Tibial nerve (tissue), 4 donors: ENCODE measurements at regions not wholly inside any gene's neighbourhood (a gene's known extent, or its start where the extent isn't known, plus 50 kb on each side); places are given as distances from the start of the nearest gene placed in this dataset.

ENCODE experiments used
- DNase-seq, 2 donors: peaks; one replicate each; pipeline ENCODE4 v3.0.0-alpha.2; 2019; ENCODE audit warnings: low spot score in 2 of 2
- H3K27ac ChIP-seq, 4 donors: fragments of 200-600 bp; sonication (generic) in 3 of 4; one replicate each; pipeline ENCODE4 v1.5.1; 2017 to 2019; ENCODE audit warnings: mild to moderate bottlenecking in 1 of 4
- H3K27me3 ChIP-seq, 2 donors: fragments of 200-600 bp; sonication (generic) in 1 of 2; one replicate each; pipeline versions ENCODE4 v1.5.1 to v1.6.0; 2017 to 2019
- H3K36me3 ChIP-seq, 3 donors: fragments of 200-600 bp; sonication (generic); one replicate each; pipeline ENCODE4 v1.5.1; 2018 to 2019
- H3K4me1 ChIP-seq, 4 donors: fragments of 200-600 bp; sonication (generic) in 3 of 4; one replicate each; pipeline ENCODE4 v1.5.1; 2017 to 2019
- H3K4me3 ChIP-seq, 4 donors: fragments of 200-600 bp; sonication (generic) in 3 of 4; one replicate each; pipeline ENCODE4 v1.5.1; 2017 to 2019; ENCODE audit warnings: mild to moderate bottlenecking in 1 of 4, moderate library complexity in 1 of 4
- H3K9me3 ChIP-seq, 4 donors: fragments of 200-600 bp; sonication (generic) in 3 of 4; one replicate each; pipeline ENCODE4 v1.5.1; 2017 to 2019
- CTCF ChIP-seq, 5 experiments: fragments of 200-600 bp in 3 of 5; fragments of 450-650 bp in 2 of 5; sonication (generic) in 3 of 5; IDR thresholded peaks; one replicate each; pipeline ENCODE4 v1.5.1; 2016 to 2019; ENCODE audit warnings: antibody characterized with exemption in 5 of 5, mild to moderate bottlenecking in 3 of 5, moderate library complexity in 2 of 5
- EP300 ChIP-seq, 2 donors: sonication (generic); formaldehyde crosslinking; IDR thresholded peaks; one replicate each; pipeline ENCODE4 v1.6.1; 2017; ENCODE audit warnings: antibody characterized with exemption in 2 of 2, mild to moderate bottlenecking in 1 of 2
- POLR2A ChIP-seq, 2 donors: fragments of 450-650 bp; IDR thresholded peaks; one replicate each; pipeline ENCODE4 v1.6.1; 2017; ENCODE audit warnings: antibody characterized with exemption in 2 of 2, mild to moderate bottlenecking in 2 of 2, moderate library complexity in 2 of 2
- WGBS, 2 donors: methylation state at CpG; one replicate each; pipeline ENCODE4 v1.1.5; 2018; 5-methylcytosine and 5-hydroxymethylcytosine counted together

- H3K4me3 ChIP-seq = no peak overlapping the region
- no peaks in the 10 kb centered on the region for H3K27me3 ChIP-seq
- no peak overlapping the region for H3K27ac ChIP-seq
- DNase-seq = no peak
- H3K4me1 ChIP-seq = no peaks in the 10 kb centered on the region
- WGBS, 2 donors = 87 to 93% methylated on average over 6 to 7 of the region's 7 CpGs
- H3K9me3 ChIP-seq = peaks cover 0 to 3% (median 0%) of the 10 kb centered on the region in 4 donors
- H3K36me3 ChIP-seq = no peaks in the 10 kb centered on the region
- no peak for TF ChIP-seq CTCF (IDR thresholded peaks at IDR 0.05)
- TF ChIP-seq EP300 (IDR thresholded peaks at IDR 0.05) = no peak
- no peak for TF ChIP-seq POLR2A (IDR thresholded peaks at IDR 0.05)
Observed at GRCh38 chr20:60968853-60969720, 283.0 kb upstream of the CDH4 start.

GRCh38 chr20:60970601-60971000 lies 281.5 kb upstream of the CDH4 start:
- TF ChIP-seq POLR2A (IDR thresholded peaks at IDR 0.05) = no peak
- no peaks in the 10 kb centered on the region for H3K36me3 ChIP-seq
- H3K4me1 ChIP-seq = no peaks in the 10 kb centered on the region
- WGBS, 2 donors = 68 to 69% methylated on average over 6 to 8 of the region's 8 CpGs
- no peak overlapping the region for H3K27ac ChIP-seq
- H3K9me3 ChIP-seq = peaks cover 0 to 3% (median 0%) of the 10 kb centered on the region in 4 donors
- H3K4me3 ChIP-seq = no peak overlapping the region
- no peak for DNase-seq
- H3K27me3 ChIP-seq = no peaks in the 10 kb centered on the region

GRCh38 chr20:60974022-60974421 lies 278.0 kb upstream of the CDH4 start:
- Histone ChIP-seq H3K27me3 (no peaks in the 10 kb centered on the region), H3K9me3 (peaks cover 0 to 4% (median 1%) of the 10 kb centered on the region in 4 donors), H3K4me1 (no peaks in the 10 kb centered on the region), H3K36me3 (no peaks in the 10 kb centered on the region), H3K4me3 (no peak overlapping the region), H3K27ac (no peak overlapping the region)
- no peak for TF ChIP-seq POLR2A (IDR thresholded peaks at IDR 0.05)
- TF ChIP-seq CTCF (IDR thresholded peaks at IDR 0.05) = no peak
- peak in 1 of 2 donors; percentile 14 for DNase-seq
- 62 to 77% methylated on average over 10 of the region's 10 CpGs for WGBS, 2 donors

- Histone ChIP-seq H3K36me3 (no peaks in the 10 kb centered on the region), H3K4me3 (no peak overlapping the region), H3K27ac (peak overlapping the region in 1 of 4 donors; percentile 38), H3K9me3 (peaks cover 0 to 8% (median 3%) of the 10 kb centered on the region in 4 donors), H3K4me1 (no peaks in the 10 kb centered on the region), H3K27me3 (no peaks in the 10 kb centered on the region)
- DNase-seq = no peak
- TF ChIP-seq EP300 (IDR thresholded peaks at IDR 0.05) = no peak
- TF ChIP-seq POLR2A (IDR thresholded peaks at IDR 0.05) = no peak
- no peak for TF ChIP-seq CTCF (IDR thresholded peaks at IDR 0.05)
- 60 to 72% methylated on average over 9 of the region's 9 CpGs for WGBS, 2 donors
Observed at GRCh38 chr20:60974441-60974945, 277.6 kb upstream of the CDH4 start.

- H3K4me3 ChIP-seq = no peak overlapping the region
- 86 to 91% methylated on average over 14 to 15 of the region's 15 CpGs for WGBS, 2 donors
- H3K27ac ChIP-seq = no peak overlapping the region
- no peak for TF ChIP-seq POLR2A (IDR thresholded peaks at IDR 0.05)
- TF ChIP-seq CTCF (IDR thresholded peaks at IDR 0.05) = no peak
- no peak for TF ChIP-seq EP300 (IDR thresholded peaks at IDR 0.05)
- no peaks in the 10 kb centered on the region for H3K27me3 ChIP-seq
- H3K9me3 ChIP-seq = peaks cover 0 to 22% (median 9%) of the 10 kb centered on the region in 4 donors
- H3K36me3 ChIP-seq = no peaks in the 10 kb centered on the region
- no peak for DNase-seq
- no peaks in the 10 kb centered on the region for H3K4me1 ChIP-seq
Observed at GRCh38 chr20:60976139-60976538, 275.9 kb upstream of the CDH4 start.
